Nephron (organoid): ENCODE measurements at regions not wholly inside any gene's neighbourhood (a gene's known extent, or its start where the extent isn't known, plus 50 kb on each side); places are given as distances from the start of the nearest gene placed in this dataset.

ENCODE experiments used
- H3K27ac Mint-ChIP-seq, 3 experiments: 2 replicates each; pipeline ENCODE4 v1.8.0; 2020; ENCODE audit warnings: mixed read lengths in 3 of 3, mild to moderate bottlenecking in 2 of 3, moderate library complexity in 1 of 3
- H3K27me3 Mint-ChIP-seq: 2 replicates; pipeline ENCODE4 v1.8.0; 2021; ENCODE audit warnings: low read depth, mild to moderate bottlenecking, moderate library complexity, mixed read lengths
- H3K36me3 Mint-ChIP-seq: 2 replicates; pipeline ENCODE4 v1.8.0; 2020; ENCODE audit warnings: low read depth, mixed read lengths
- H3K4me1 Mint-ChIP-seq: 2 replicates; pipeline ENCODE4 v1.8.0; 2020; ENCODE audit warnings: mixed read lengths
- H3K4me3 Mint-ChIP-seq, 3 experiments: 2 replicates each; pipeline ENCODE4 v1.8.0; 2020; ENCODE audit warnings: mild to moderate bottlenecking in 3 of 3, mixed read lengths in 3 of 3, moderate library complexity in 2 of 3
- H3K9me3 Mint-ChIP-seq: 2 replicates; pipeline ENCODE4 v1.8.0; 2020; ENCODE audit warnings: mixed read lengths
- CTCF ChIP-seq, 3 experiments: fragments of 200-600 bp; sonication (generic); IDR thresholded peaks; one replicate each; pipeline ENCODE4 v1.5.0; 2021; ENCODE audit warnings: antibody characterized with exemption in 3 of 3; ENCODE audit not compliant: unreplicated experiment in 3 of 3

- TF ChIP-seq CTCF (IDR thresholded peaks at IDR 0.05; ENCODE audit: unreplicated experiment in 3 of 3) = no peak
- H3K27ac Mint-ChIP-seq = peak overlapping the region; percentile 32 to 91 (median 78)
- no peak overlapping the region for H3K4me3 Mint-ChIP-seq
- H3K4me1 Mint-ChIP-seq = peaks cover 26% of the 10 kb centered on the region
- H3K27me3 Mint-ChIP-seq = no peaks in the 10 kb centered on the region
- no peaks in the 10 kb centered on the region for H3K36me3 Mint-ChIP-seq
- H3K9me3 Mint-ChIP-seq = no peaks in the 10 kb centered on the region
Observed at GRCh38 chr6:11428895-11429294, 108.7 kb upstream of the TMEM170B start.

GRCh38 chr6:11428371-11428770, 109.2 kb upstream of the TMEM170B start:
- H3K27me3 Mint-ChIP-seq = no peaks in the 10 kb centered on the region
- no peak for TF ChIP-seq CTCF (IDR thresholded peaks at IDR 0.05; ENCODE audit: unreplicated experiment in 3 of 3)
- no peaks in the 10 kb centered on the region for H3K9me3 Mint-ChIP-seq
- H3K4me3 Mint-ChIP-seq = peak overlapping the region in 1 of 3 experiments; percentile 10
- H3K27ac Mint-ChIP-seq = peak overlapping the region; percentile 32 to 91 (median 78)
- peaks cover 23% of the 10 kb centered on the region for H3K4me1 Mint-ChIP-seq
- H3K36me3 Mint-ChIP-seq = no peaks in the 10 kb centered on the region

GRCh38 chr6:11427723-11428245, 109.8 kb upstream of the TMEM170B start:
- H3K9me3 Mint-ChIP-seq = no peaks in the 10 kb centered on the region
- H3K27me3 Mint-ChIP-seq = no peaks in the 10 kb centered on the region
- H3K36me3 Mint-ChIP-seq = no peaks in the 10 kb centered on the region
- peak overlapping the region; percentile 32 to 91 (median 78) for H3K27ac Mint-ChIP-seq
- H3K4me1 Mint-ChIP-seq = peaks cover 23% of the 10 kb centered on the region
- peak overlapping the region in 1 of 3 experiments; percentile 10 for H3K4me3 Mint-ChIP-seq
- TF ChIP-seq CTCF (IDR thresholded peaks at IDR 0.05; ENCODE audit: unreplicated experiment in 3 of 3) = no peak

- no peaks in the 10 kb centered on the region for H3K36me3 Mint-ChIP-seq
- H3K9me3 Mint-ChIP-seq = no peaks in the 10 kb centered on the region
- H3K4me3 Mint-ChIP-seq = no peak overlapping the region
- no peak for TF ChIP-seq CTCF (IDR thresholded peaks at IDR 0.05; ENCODE audit: unreplicated experiment in 3 of 3)
- peaks cover 23% of the 10 kb centered on the region for H3K4me1 Mint-ChIP-seq
- H3K27ac Mint-ChIP-seq = peak overlapping the region in 1 of 3 experiments; percentile 2
- H3K27me3 Mint-ChIP-seq = no peaks in the 10 kb centered on the region
Observed at GRCh38 chr6:11427091-11427722, 110.3 kb upstream of the TMEM170B start.

- no peaks in the 10 kb centered on the region for H3K27me3 Mint-ChIP-seq
- H3K9me3 Mint-ChIP-seq = no peaks in the 10 kb centered on the region
- no peak overlapping the region for H3K27ac Mint-ChIP-seq
- no peak overlapping the region for H3K4me3 Mint-ChIP-seq
- no peak for TF ChIP-seq CTCF (IDR thresholded peaks at IDR 0.05; ENCODE audit: unreplicated experiment in 3 of 3)
- H3K36me3 Mint-ChIP-seq = no peaks in the 10 kb centered on the region
- H3K4me1 Mint-ChIP-seq = peaks cover 23% of the 10 kb centered on the region
Observed at GRCh38 chr6:11426571-11426970, 111.0 kb upstream of the TMEM170B start.

GRCh38 chr6:11425876-11426275, 111.7 kb upstream of the TMEM170B start:
- no peak for TF ChIP-seq CTCF (IDR thresholded peaks at IDR 0.05; ENCODE audit: unreplicated experiment in 3 of 3)
- H3K4me1 Mint-ChIP-seq = peaks cover 23% of the 10 kb centered on the region
- no peaks in the 10 kb centered on the region for H3K9me3 Mint-ChIP-seq
- no peaks in the 10 kb centered on the region for H3K27me3 Mint-ChIP-seq
- no peaks in the 10 kb centered on the region for H3K36me3 Mint-ChIP-seq
- H3K4me3 Mint-ChIP-seq = no peak overlapping the region
- peak overlapping the region in 2 of 3 experiments; percentile 17 to 41 for H3K27ac Mint-ChIP-seq
